K562 (cell line): ENCODE measurements at regions not wholly inside any gene's neighbourhood (a gene's known extent, or its start where the extent isn't known, plus 50 kb on each side); places are given as distances from the start of the nearest gene placed in this dataset.

Experiments used
- ATAC-seq: fragments of 200-7000 bp; cut with Tn5 transposase; 3 replicates; pipeline ENCODE4 v1.9.1; 2020; ENCODE audit warnings: moderate library complexity
- BruUV-seq: library from RNA; stranded (reverse); fragments of 400-500 nt; replicated peaks from 2 replicates; lab custom pipeline; 2021; lab: Mats Ljungman, UMichigan
- CTCF ChIA-PET: fragments of 300-600 bp; formaldehyde crosslinking; extraction: SDS; loops from one replicate; lab custom pipeline; 2021; ENCODE audit warnings: low intra/inter-chr PET ratio; lab: Yijun Ruan, JAX
- POLR2A ChIA-PET: fragments of 300-600, 350-650 bp; sonication (Branson Sonifier 250); formaldehyde crosslinking; extraction: SDS; loops from one replicate; lab custom pipeline; 2021; ENCODE audit warnings: antibody characterized with exemption, inconsistent platforms; lab: Yijun Ruan, JAX
- DNase-seq, 4 experiments: peaks; one replicate each; pipeline versions ENCODE4 v3.0.0 to v3.0.0-alpha.2; 2011 to 2018; ENCODE audit warnings: low spot score in 3 of 4, mixed read lengths in 3 of 4; ENCODE audit errors: extremely low read depth in 1 of 4
- FAIRE-seq: peaks from 2 replicates; lab custom pipeline; 2011; peaks lifted over from hg19 to GRCh38; lab: Jason Lieb, UNC
- H2AFZ ChIP-seq: 2 replicates; pipeline ENCODE4 v1.6.0; 2011; ENCODE audit warnings: low read depth, low read length, control low read depth, inconsistent platforms
- H3K27ac ChIP-seq: fragments of 200-600 bp; 3 replicates; pipeline ENCODE4 v1.8.0; 2011; ENCODE audit warnings: low read depth, mild to moderate bottlenecking, control low read depth, inconsistent platforms, low read length, moderate library complexity, mixed read lengths; ENCODE audit errors: extremely low read depth
- H3K27me3 ChIP-seq, 2 experiments: fragments of 300-600 bp in 1 of 2; 2 replicates in 1 of 2; 3 replicates in 1 of 2; pipeline versions ENCODE4 v1.6.0 to v1.8.0; 2011; ENCODE audit warnings: inconsistent platforms in 2 of 2, low read length in 2 of 2, mild to moderate bottlenecking in 1 of 2, mixed read lengths in 1 of 2, moderate library complexity in 1 of 2; ENCODE audit not compliant: control insufficient read depth in 2 of 2, insufficient read depth in 2 of 2
- H3K36me3 ChIP-seq: fragments of 300-600 bp; 3 replicates; pipeline ENCODE4 v1.8.0; 2011; ENCODE audit warnings: mild to moderate bottlenecking, low read length, inconsistent platforms; ENCODE audit not compliant: control insufficient read depth, insufficient read depth
- H3K4me1 ChIP-seq, 2 experiments: fragments of 200-600 bp in 1 of 2; replicated peaks in 1 of 2; 2 replicates in 1 of 2; 3 replicates in 1 of 2; pipeline versions ENCODE4 v1.5.1 to v1.8.0; 2011; ENCODE audit warnings: inconsistent platforms in 2 of 2, low read length in 2 of 2, mild to moderate bottlenecking in 1 of 2, mixed read lengths in 1 of 2, moderate library complexity in 1 of 2; ENCODE audit not compliant: control insufficient read depth in 2 of 2, insufficient read depth in 2 of 2
- H3K4me2 ChIP-seq: 2 replicates; pipeline ENCODE4 v1.6.1; 2011; ENCODE audit warnings: low read length, control low read depth, inconsistent platforms, mixed read lengths; ENCODE audit not compliant: insufficient read depth
- H3K4me3 ChIP-seq: fragments of 200-600 bp; sonication (generic), shearing (Covaris generic); 2 replicates; pipeline ENCODE4 v1.5.1; 2016; ENCODE audit warnings: control low read depth, inconsistent platforms
- H3K79me2 ChIP-seq: fragments of 200-600 bp; 3 replicates; pipeline ENCODE4 v1.8.0; 2011; ENCODE audit warnings: low read length, inconsistent platforms; ENCODE audit not compliant: control insufficient read depth, insufficient read depth
- H3K9ac ChIP-seq, 2 experiments: 2 replicates each; pipeline versions ENCODE4 v1.6.0 to v1.6.1; 2011; ENCODE audit warnings: low read depth in 2 of 2, low read length in 2 of 2, control low read depth in 1 of 2, inconsistent platforms in 1 of 2, mild to moderate bottlenecking in 1 of 2, mixed read lengths in 1 of 2; ENCODE audit not compliant: insufficient read depth in 1 of 2
- H3K9me1 ChIP-seq: one replicate; pipeline ENCODE4 v1.6.0; 2011; ENCODE audit warnings: inconsistent platforms, mild to moderate bottlenecking, low read length, moderate library complexity; ENCODE audit not compliant: control insufficient read depth, insufficient read depth
- H3K9me3 ChIP-seq: replicated peaks from 2 replicates; pipeline ENCODE4 v1.5.1; 2011; ENCODE audit warnings: low read depth, low read length, inconsistent platforms; ENCODE audit not compliant: control insufficient read depth, insufficient read depth
- H4K20me1 ChIP-seq: replicated peaks from 2 replicates; pipeline ENCODE4 v1.6.1; 2011; ENCODE audit warnings: low read length, inconsistent platforms, mixed read lengths; ENCODE audit not compliant: control insufficient read depth, insufficient read depth
- CCNT2 ChIP-seq: IDR thresholded peaks from 2 replicates; pipeline ENCODE4 v1.6.1; 2011; ENCODE audit warnings: borderline replicate concordance, low read depth, mild to moderate bottlenecking, moderate library complexity, mixed read lengths, low read length; ENCODE audit not compliant: insufficient read length; ENCODE audit errors: extremely low read depth
- CXXC5 ChIP-seq: fragments of 250-450 bp; sonication (Bioruptor Pico); IDR thresholded peaks from 2 replicates; pipeline ENCODE4 v1.8.0; 2022; ENCODE audit warnings: inconsistent platforms, mild to moderate bottlenecking, moderate library complexity
- FIP1L1 ChIP-seq: fragments of 200-400 bp; formaldehyde crosslinking; IDR thresholded peaks from 2 replicates; pipeline ENCODE4 v1.6.1; 2018; ENCODE audit warnings: mild to moderate bottlenecking, low read depth, low read length; ENCODE audit not compliant: poor library complexity, severe bottlenecking
- GTF2A2 ChIP-seq: IDR thresholded peaks from 2 replicates; pipeline ENCODE4 v1.6.1; 2016; ENCODE audit warnings: mild to moderate bottlenecking, missing genetic modification characterization, missing compliant biosample characterization
- TCF7 ChIP-seq: sonication (generic); IDR thresholded peaks from 2 replicates; pipeline ENCODE4 v1.6.1; 2016; ENCODE audit warnings: antibody characterized with exemption, borderline replicate concordance
- ZBED1 ChIP-seq: IDR thresholded peaks from 2 replicates; pipeline ENCODE4 v1.6.1; 2014
- ZFX ChIP-seq: sonication (generic); formaldehyde crosslinking; IDR thresholded peaks from 2 replicates; pipeline ENCODE4 v1.8.0; 2022; ENCODE audit warnings: mild to moderate bottlenecking, missing genetic modification reagents, moderate library complexity
- WGBS: fragments of 100-300 bp; shearing (Covaris generic); methylation state at CpG from one replicate; pipeline ENCODE4 v1.1.6; 2016; ENCODE audit warnings: low coverage, mixed read lengths; ENCODE audit not compliant: insufficient coverage; ENCODE audit errors: missing lambda C conversion rate; 5-methylcytosine and 5-hydroxymethylcytosine counted together
- in situ Hi-C: fragments of 300-500 bp; cut with MboI; formaldehyde crosslinking; loops from 4 replicates; pipeline ENCODE4 v1.15.0; 2018; ENCODE audit warnings: inconsistent platforms, mixed read lengths
- intact Hi-C: fragments of 100-400 bp; cut with micrococcal nuclease; formaldehyde crosslinking; loops from 2 replicates; pipeline ENCODE4 v1.14.2; 2022
- TF ChIP-seq, protein P1 (sequence below): fragments of 450-650 bp; IDR thresholded peaks from 2 replicates; pipeline ENCODE4 v1.6.1; 2016; ENCODE audit warnings: low read depth
- TF ChIP-seq, protein P2 (sequence below): fragments of 200-800 bp; sonication (Bioruptor generic); IDR thresholded peaks from 2 replicates; pipeline ENCODE4 v1.6.1; 2017; ENCODE audit warnings: missing genetic modification characterization, missing compliant biosample characterization
- TF ChIP-seq, protein P3 (sequence below): fragments of 450-650 bp; IDR thresholded peaks from 2 replicates; pipeline ENCODE4 v1.6.1; 2018; ENCODE audit not compliant: partially characterized antibody

DNA sequence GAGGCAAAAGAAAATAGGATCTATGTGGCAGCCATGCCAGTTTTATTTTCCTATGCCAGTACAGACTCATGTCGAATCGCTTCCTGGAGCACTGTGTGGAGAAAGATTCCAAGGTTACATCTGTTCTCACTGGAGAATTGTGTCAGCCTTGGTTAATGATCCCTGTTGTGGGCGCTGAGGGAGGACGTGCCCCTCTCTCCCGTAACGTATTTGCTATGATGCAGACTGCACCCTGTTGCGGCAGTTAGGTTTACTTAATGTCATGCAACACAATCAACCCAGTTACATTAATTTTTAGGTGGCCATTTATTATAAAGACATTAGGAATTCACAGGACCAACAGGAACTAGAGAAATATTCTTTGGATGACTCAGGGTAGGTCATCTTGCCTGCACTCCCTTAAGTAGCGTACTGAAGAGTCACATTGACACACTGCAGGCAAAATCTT lies 892.9 kb downstream of the EFNB2 start:
- DNase-seq (no peak), ATAC-seq (no peak), FAIRE-seq (no peak)
- H4K20me1 ChIP-seq, result no peaks in the 10 kb centered on the region
- no peaks in the 10 kb centered on the region for H3K4me1 ChIP-seq
- 0% methylated on average over 4 of the region's 8 CpGs for WGBS
- no peak overlapping the region for H3K4me3 ChIP-seq
- ChIA-PET POLR2A (no interaction called here), CTCF (no interaction called here)
- H3K36me3 ChIP-seq, result no peaks in the 10 kb centered on the region
- no peaks in the 10 kb centered on the region for H3K9me1 ChIP-seq
- no peak overlapping the region for H3K9ac ChIP-seq
- no peaks in the 10 kb centered on the region for H3K27me3 ChIP-seq
- H3K9me3 ChIP-seq, result no peaks in the 10 kb centered on the region
- no peak overlapping the region for H2AFZ ChIP-seq
- H3K27ac ChIP-seq, result no peak overlapping the region
- no peak overlapping the region for H3K4me2 ChIP-seq
- no TSS peak for BruUV-seq
- H3K79me2 ChIP-seq, result no peaks in the 10 kb centered on the region
- intact Hi-C loops, result no loop called here
- in situ Hi-C loops, result no loop called here
- no peak for TF ChIP-seq ZBED1
- TF ChIP-seq CXXC5 (CRISPR knock-in tag), result no peak
- TF ChIP-seq, protein P1, sequence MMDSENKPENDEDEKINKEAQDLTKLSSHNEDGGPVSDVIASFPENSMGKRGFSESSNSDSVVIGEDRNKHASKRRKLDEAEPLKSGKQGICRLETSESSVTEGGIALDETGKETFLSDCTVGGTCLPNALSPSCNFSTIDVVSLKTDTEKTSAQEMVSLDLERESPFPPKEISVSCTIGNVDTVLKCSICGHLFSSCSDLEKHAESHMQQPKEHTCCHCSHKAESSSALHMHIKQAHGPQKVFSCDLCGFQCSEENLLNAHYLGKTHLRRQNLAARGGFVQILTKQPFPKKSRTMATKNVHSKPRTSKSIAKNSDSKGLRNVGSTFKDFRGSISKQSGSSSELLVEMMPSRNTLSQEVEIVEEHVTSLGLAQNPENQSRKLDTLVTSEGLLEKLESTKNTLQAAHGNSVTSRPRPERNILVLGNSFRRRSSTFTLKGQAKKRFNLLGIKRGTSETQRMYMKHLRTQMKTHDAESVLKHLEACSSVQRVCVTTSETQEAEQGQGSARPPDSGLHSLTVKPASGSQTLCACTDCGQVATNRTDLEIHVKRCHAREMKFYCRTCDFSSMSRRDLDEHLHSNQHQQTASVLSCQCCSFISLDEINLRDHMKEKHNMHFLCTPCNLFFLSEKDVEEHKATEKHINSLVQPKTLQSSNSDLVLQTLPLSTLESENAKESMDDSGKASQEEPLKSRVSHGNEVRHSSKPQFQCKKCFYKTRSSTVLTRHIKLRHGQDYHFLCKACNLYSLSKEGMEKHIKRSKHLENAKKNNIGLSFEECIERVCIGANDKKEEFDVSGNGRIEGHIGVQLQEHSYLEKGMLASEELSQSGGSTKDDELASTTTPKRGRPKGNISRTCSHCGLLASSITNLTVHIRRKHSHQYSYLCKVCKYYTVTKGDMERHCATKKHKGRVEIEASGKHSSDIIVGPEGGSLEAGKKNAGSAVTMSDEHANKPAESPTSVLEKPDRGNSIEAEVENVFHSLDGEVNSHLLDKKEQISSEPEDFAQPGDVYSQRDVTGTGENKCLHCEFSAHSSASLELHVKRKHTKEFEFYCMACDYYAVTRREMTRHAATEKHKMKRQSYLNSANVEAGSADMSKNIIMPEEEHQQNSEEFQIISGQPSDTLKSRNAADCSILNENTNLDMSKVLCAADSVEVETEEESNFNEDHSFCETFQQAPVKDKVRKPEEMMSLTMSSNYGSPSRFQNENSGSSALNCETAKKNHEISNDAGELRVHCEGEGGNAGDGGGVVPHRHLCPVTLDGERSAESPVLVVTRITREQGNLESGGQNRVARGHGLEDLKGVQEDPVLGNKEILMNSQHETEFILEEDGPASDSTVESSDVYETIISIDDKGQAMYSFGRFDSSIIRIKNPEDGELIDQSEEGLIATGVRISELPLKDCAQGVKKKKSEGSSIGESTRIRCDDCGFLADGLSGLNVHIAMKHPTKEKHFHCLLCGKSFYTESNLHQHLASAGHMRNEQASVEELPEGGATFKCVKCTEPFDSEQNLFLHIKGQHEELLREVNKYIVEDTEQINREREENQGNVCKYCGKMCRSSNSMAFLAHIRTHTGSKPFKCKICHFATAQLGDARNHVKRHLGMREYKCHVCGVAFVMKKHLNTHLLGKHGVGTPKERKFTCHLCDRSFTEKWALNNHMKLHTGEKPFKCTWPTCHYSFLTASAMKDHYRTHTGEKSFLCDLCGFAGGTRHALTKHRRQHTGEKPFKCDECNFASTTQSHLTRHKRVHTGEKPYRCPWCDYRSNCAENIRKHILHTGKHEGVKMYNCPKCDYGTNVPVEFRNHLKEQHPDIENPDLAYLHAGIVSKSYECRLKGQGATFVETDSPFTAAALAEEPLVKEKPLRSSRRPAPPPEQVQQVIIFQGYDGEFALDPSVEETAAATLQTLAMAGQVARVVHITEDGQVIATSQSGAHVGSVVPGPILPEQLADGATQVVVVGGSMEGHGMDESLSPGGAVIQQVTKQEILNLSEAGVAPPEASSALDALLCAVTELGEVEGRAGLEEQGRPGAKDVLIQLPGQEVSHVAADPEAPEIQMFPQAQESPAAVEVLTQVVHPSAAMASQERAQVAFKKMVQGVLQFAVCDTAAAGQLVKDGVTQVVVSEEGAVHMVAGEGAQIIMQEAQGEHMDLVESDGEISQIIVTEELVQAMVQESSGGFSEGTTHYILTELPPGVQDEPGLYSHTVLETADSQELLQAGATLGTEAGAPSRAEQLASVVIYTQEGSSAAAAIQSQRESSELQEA, result no peak
- TF ChIP-seq CCNT2, result no peak
- TF ChIP-seq ZFX, result no peak
- no peak for TF ChIP-seq GTF2A2
- TF ChIP-seq TCF7, result no peak
- TF ChIP-seq, protein P2, sequence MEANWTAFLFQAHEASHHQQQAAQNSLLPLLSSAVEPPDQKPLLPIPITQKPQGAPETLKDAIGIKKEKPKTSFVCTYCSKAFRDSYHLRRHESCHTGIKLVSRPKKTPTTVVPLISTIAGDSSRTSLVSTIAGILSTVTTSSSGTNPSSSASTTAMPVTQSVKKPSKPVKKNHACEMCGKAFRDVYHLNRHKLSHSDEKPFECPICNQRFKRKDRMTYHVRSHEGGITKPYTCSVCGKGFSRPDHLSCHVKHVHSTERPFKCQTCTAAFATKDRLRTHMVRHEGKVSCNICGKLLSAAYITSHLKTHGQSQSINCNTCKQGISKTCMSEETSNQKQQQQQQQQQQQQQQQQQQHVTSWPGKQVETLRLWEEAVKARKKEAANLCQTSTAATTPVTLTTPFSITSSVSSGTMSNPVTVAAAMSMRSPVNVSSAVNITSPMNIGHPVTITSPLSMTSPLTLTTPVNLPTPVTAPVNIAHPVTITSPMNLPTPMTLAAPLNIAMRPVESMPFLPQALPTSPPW (CRISPR knock-in tag), result no peak
- TF ChIP-seq, protein P3, sequence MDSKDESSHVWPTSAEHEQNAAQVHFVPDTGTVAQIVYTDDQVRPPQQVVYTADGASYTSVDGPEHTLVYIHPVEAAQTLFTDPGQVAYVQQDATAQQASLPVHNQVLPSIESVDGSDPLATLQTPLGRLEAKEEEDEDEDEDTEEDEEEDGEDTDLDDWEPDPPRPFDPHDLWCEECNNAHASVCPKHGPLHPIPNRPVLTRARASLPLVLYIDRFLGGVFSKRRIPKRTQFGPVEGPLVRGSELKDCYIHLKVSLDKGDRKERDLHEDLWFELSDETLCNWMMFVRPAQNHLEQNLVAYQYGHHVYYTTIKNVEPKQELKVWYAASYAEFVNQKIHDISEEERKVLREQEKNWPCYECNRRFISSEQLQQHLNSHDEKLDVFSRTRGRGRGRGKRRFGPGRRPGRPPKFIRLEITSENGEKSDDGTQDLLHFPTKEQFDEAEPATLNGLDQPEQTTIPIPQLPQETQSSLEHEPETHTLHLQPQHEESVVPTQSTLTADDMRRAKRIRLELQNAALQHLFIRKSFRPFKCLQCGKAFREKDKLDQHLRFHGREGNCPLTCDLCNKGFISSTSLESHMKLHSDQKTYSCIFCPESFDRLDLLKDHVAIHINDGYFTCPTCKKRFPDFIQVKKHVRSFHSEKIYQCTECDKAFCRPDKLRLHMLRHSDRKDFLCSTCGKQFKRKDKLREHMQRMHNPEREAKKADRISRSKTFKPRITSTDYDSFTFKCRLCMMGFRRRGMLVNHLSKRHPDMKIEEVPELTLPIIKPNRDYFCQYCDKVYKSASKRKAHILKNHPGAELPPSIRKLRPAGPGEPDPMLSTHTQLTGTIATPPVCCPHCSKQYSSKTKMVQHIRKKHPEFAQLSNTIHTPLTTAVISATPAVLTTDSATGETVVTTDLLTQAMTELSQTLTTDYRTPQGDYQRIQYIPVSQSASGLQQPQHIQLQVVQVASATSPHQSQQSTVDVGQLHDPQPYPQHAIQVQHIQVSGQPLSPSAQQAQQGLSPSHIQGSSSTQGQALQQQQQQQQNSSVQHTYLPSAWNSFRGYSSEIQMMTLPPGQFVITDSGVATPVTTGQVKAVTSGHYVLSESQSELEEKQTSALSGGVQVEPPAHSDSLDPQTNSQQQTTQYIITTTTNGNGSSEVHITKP, result no peak
- no peak for TF ChIP-seq FIP1L1
